NT2/D1 (cell line): ENCODE measurements at regions not wholly inside any gene's neighbourhood (a gene's known extent, or its start where the extent isn't known, plus 50 kb on each side); places are given as distances from the start of the nearest gene placed in this dataset.

ENCODE experiments used
- SUZ12 ChIP-seq: IDR thresholded peaks from 2 replicates; pipeline ENCODE4 v1.6.1; 2011; ENCODE audit not compliant: insufficient read length, insufficient read depth; ENCODE audit errors: extremely low read depth
- YY1 ChIP-seq: IDR thresholded peaks from 2 replicates; pipeline ENCODE4 v1.6.1; 2011; ENCODE audit not compliant: insufficient read length, insufficient read depth
- ZNF274 ChIP-seq: IDR thresholded peaks from 2 replicates; pipeline ENCODE4 v1.6.1; 2011; ENCODE audit warnings: mild to moderate bottlenecking, low read depth, low read length

DNA sequence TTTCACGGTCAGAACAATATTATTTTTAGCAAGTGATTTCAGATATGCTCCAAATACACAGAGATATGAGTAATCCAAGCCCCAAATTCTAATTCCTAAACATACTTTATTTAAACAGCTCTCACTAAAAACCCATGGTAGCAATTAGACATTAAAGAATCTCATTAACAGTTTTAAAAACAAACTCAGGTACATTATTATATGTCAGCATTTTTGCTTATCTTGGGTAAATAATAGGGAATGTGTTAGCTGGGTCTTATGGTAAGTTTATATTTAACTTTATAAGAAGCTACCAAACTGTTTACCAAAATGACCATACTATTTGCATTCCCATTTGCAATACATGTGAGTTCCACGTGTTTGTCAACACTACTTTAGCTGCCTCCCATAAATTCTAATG lies 511.1 kb downstream of the HTR1A start:
- TF ChIP-seq YY1 = no peak
- TF ChIP-seq ZNF274 = no peak
- no peak for TF ChIP-seq SUZ12
